CD4-positive, alpha-beta T cell (primary cell): ENCODE measurements at regions not wholly inside any gene's neighbourhood (a gene's known extent, or its start where the extent isn't known, plus 50 kb on each side); places are given as distances from the start of the nearest gene placed in this dataset.

Source experiments
- ATAC-seq: fragments of 200-7000 bp; cut with Tn5 transposase; one replicate; pipeline ENCODE4 v1.10.0; 2022; ENCODE audit warnings: mild to moderate bottlenecking; ENCODE audit not compliant: poor library complexity
- CTCF ChIA-PET: fragments of 350-600 bp; sonication (Branson Sonifier 250); formaldehyde crosslinking; loops from one replicate; lab custom pipeline; 2021; ENCODE audit warnings: antibody characterized with exemption, inconsistent platforms; lab: Charles Lee
- POLR2A ChIA-PET: fragments of 350-600 bp; sonication (Branson Sonifier 250); formaldehyde crosslinking; loops from one replicate; lab custom pipeline; 2021; ENCODE audit warnings: antibody characterized with exemption, inconsistent platforms; lab: Charles Lee
- DNase-seq, 14 experiments: peaks; one replicate each; pipeline ENCODE4 v3.0.0-alpha.2; 2013 to 2020; ENCODE audit warnings: mixed read lengths in 2 of 14
- H3K27ac ChIP-seq, 2 donors: one replicate each; pipeline versions ENCODE4 v1.5.1 to v1.7.0; 2013; ENCODE audit warnings: low read length in 2 of 2, low read depth in 1 of 2, mild to moderate bottlenecking in 1 of 2
- H3K27me3 ChIP-seq, 2 experiments: 1 replicate in 1 of 2; 2 replicates in 1 of 2; pipeline versions ENCODE4 v1.6.1 to v1.7.0; 2013; ENCODE audit warnings: low read length in 2 of 2, control low read depth in 1 of 2, mild to moderate bottlenecking in 1 of 2, moderate library complexity in 1 of 2; ENCODE audit not compliant: insufficient read depth in 2 of 2, control insufficient read depth in 1 of 2
- H3K36me3 ChIP-seq: one replicate; pipeline ENCODE4 v1.6.1; 2013; ENCODE audit warnings: low read length, control low read depth; ENCODE audit not compliant: insufficient read depth
- H3K4me1 ChIP-seq: one replicate; pipeline ENCODE4 v1.6.1; 2013; ENCODE audit warnings: low read length, control low read depth; ENCODE audit not compliant: insufficient read depth
- H3K4me3 ChIP-seq: one replicate; pipeline ENCODE4 v1.5.1; 2013; ENCODE audit warnings: mild to moderate bottlenecking, low read length, moderate library complexity
- H3K9me3 ChIP-seq, 2 experiments: 1 replicate in 1 of 2; 2 replicates in 1 of 2; pipeline versions ENCODE4 v1.6.1 to v1.7.0; 2013; ENCODE audit warnings: low read length in 2 of 2, mild to moderate bottlenecking in 2 of 2, control low read depth in 1 of 2, moderate library complexity in 1 of 2; ENCODE audit not compliant: control insufficient read depth in 1 of 2, insufficient read depth in 1 of 2
- H3K27ac Mint-ChIP-seq: one replicate; pipeline ENCODE4 v1.8.0; 2020; ENCODE audit warnings: mixed read lengths
- H3K27me3 Mint-ChIP-seq: one replicate; pipeline ENCODE4 v1.8.0; 2021; ENCODE audit warnings: mixed read lengths
- H3K36me3 Mint-ChIP-seq: one replicate; pipeline ENCODE4 v1.8.0; 2021; ENCODE audit warnings: low read depth, mixed read lengths
- H3K4me1 Mint-ChIP-seq: one replicate; pipeline ENCODE4 v1.8.0; 2021; ENCODE audit warnings: low read depth, mixed read lengths
- H3K4me3 Mint-ChIP-seq: one replicate; pipeline ENCODE4 v1.8.0; 2020; ENCODE audit warnings: mild to moderate bottlenecking, mixed read lengths
- H3K9me3 Mint-ChIP-seq: one replicate; pipeline ENCODE4 v1.8.0; 2020; ENCODE audit warnings: mixed read lengths
- intact Hi-C, 2 experiments: fragments of 100-400 bp; cut with DNase I in 1 of 2; cut with micrococcal nuclease in 1 of 2; formaldehyde crosslinking; loops; one replicate each; pipeline versions ENCODE4 v1.15.1 to v1.9.0; 2023 to 2025; cut with DNase I, micrococcal nuclease
- TF ChIP-seq, protein P1 (sequence below): fragments of 200-600 bp; IDR thresholded peaks from one replicate; pipeline ENCODE4 v1.8.0; 2022; ENCODE audit warnings: antibody characterized with exemption, mild to moderate bottlenecking

DNA sequence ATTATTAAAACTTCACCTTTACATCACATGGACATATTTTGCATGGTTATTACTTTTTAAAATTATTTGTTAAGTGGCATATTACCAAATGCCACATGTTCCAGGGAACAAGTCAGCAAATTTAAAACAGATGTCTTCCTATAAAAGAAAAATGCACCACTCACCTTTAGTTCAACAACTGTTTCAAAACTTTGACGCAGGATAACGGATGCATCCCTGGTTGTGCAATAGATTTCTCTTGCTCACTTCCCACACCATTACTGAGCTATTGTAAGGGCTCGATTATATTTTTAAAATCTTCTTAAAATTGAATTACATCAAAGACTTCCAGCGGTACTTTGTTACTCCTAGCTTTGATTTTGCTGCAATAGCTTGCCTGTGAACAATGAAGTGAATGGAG is 93.0 kb upstream of the ARHGAP24 start:
- H3K27me3 ChIP-seq = no peaks in the 10 kb centered on the region
- Mint-ChIP-seq H3K9me3 (no peaks in the 10 kb centered on the region), H3K27me3 (no peaks in the 10 kb centered on the region), H3K27ac (no peak overlapping the region), H3K36me3 (no peaks in the 10 kb centered on the region), H3K4me1 (no peaks in the 10 kb centered on the region), H3K4me3 (no peak overlapping the region)
- H3K9me3 ChIP-seq = no peaks in the 10 kb centered on the region
- H3K27ac ChIP-seq = no peak overlapping the region
- DNase-seq (no peak), ATAC-seq (no peak)
- POLR2A ChIA-PET = no interaction called here
- TF ChIP-seq, protein P1, sequence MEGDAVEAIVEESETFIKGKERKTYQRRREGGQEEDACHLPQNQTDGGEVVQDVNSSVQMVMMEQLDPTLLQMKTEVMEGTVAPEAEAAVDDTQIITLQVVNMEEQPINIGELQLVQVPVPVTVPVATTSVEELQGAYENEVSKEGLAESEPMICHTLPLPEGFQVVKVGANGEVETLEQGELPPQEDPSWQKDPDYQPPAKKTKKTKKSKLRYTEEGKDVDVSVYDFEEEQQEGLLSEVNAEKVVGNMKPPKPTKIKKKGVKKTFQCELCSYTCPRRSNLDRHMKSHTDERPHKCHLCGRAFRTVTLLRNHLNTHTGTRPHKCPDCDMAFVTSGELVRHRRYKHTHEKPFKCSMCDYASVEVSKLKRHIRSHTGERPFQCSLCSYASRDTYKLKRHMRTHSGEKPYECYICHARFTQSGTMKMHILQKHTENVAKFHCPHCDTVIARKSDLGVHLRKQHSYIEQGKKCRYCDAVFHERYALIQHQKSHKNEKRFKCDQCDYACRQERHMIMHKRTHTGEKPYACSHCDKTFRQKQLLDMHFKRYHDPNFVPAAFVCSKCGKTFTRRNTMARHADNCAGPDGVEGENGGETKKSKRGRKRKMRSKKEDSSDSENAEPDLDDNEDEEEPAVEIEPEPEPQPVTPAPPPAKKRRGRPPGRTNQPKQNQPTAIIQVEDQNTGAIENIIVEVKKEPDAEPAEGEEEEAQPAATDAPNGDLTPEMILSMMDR = no peak
- CTCF ChIA-PET = no interaction called here
- no peaks in the 10 kb centered on the region for H3K4me1 ChIP-seq
- no peaks in the 10 kb centered on the region for H3K36me3 ChIP-seq
- intact Hi-C loops = no loop called here
- no peak overlapping the region for H3K4me3 ChIP-seq

GRCh38 chr4:85391071-85391470 is 83.9 kb upstream of the ARHGAP24 start:
- ATAC-seq (no peak), DNase-seq (no peak)
- ChIA-PET POLR2A (no interaction called here), CTCF (no interaction called here)
- H3K36me3 ChIP-seq = no peaks in the 10 kb centered on the region
- Mint-ChIP-seq H3K4me3 (no peak overlapping the region), H3K27ac (no peak overlapping the region), H3K9me3 (no peaks in the 10 kb centered on the region), H3K4me1 (no peaks in the 10 kb centered on the region), H3K27me3 (no peaks in the 10 kb centered on the region), H3K36me3 (no peaks in the 10 kb centered on the region)
- no peaks in the 10 kb centered on the region for H3K4me1 ChIP-seq
- H3K27me3 ChIP-seq = no peaks in the 10 kb centered on the region
- intact Hi-C loops = no loop called here
- no peak overlapping the region for H3K4me3 ChIP-seq
- TF ChIP-seq, protein P1 = no peak
- no peaks in the 10 kb centered on the region for H3K9me3 ChIP-seq
- no peak overlapping the region for H3K27ac ChIP-seq

- no peaks in the 10 kb centered on the region for H3K9me3 ChIP-seq
- no peak for ATAC-seq
- Mint-ChIP-seq H3K36me3 (no peaks in the 10 kb centered on the region), H3K27ac (no peak overlapping the region), H3K4me1 (no peaks in the 10 kb centered on the region), H3K9me3 (no peaks in the 10 kb centered on the region), H3K4me3 (no peak overlapping the region), H3K27me3 (no peaks in the 10 kb centered on the region)
- TF ChIP-seq, protein P1 = no peak
- H3K27ac ChIP-seq = no peak overlapping the region
- no peaks in the 10 kb centered on the region for H3K36me3 ChIP-seq
- H3K4me3 ChIP-seq = no peak overlapping the region
- CTCF ChIA-PET = no interaction called here
- intact Hi-C loops = no loop called here
- H3K27me3 ChIP-seq = no peaks in the 10 kb centered on the region
- no peaks in the 10 kb centered on the region for H3K4me1 ChIP-seq
- no peak for DNase-seq
- POLR2A ChIA-PET = no interaction called here
Observed at GRCh38 chr4:85391589-85392410, 83.2 kb upstream of the ARHGAP24 start.
